ENCODE measurements at regions not wholly inside any gene's neighbourhood (a gene's known extent, or its start where the extent isn't known, plus 50 kb on each side); places are given as distances from the start of the nearest gene placed in this dataset.

DNA sequence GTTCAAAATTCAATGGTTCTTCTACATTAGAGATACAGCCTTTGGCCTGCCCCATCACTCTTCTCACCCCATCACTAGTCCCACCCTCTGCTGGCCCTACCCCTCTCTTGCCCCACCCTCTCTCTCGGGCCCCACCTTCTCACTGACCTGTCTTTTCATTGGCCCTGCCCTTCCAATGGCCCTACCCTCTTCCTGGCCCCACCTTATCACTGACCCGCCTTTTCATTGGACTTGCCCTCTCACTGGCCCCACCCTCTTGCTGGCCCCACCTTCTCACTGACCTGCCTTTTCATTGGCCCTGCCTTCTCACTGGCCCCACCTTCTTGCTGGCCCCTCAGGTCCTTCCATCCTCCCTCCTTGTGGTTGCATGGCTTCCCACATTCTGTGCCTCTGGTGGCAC, 107.2 kb upstream of the PLEKHG1 start:
- TF ChIP-seq POLR2AphosphoS5 (IDR thresholded peaks at IDR 0.05) (no peak), POLR2A (IDR thresholded peaks at IDR 0.05) (no peak)
- TF ChIP-seq, protein P1, sequence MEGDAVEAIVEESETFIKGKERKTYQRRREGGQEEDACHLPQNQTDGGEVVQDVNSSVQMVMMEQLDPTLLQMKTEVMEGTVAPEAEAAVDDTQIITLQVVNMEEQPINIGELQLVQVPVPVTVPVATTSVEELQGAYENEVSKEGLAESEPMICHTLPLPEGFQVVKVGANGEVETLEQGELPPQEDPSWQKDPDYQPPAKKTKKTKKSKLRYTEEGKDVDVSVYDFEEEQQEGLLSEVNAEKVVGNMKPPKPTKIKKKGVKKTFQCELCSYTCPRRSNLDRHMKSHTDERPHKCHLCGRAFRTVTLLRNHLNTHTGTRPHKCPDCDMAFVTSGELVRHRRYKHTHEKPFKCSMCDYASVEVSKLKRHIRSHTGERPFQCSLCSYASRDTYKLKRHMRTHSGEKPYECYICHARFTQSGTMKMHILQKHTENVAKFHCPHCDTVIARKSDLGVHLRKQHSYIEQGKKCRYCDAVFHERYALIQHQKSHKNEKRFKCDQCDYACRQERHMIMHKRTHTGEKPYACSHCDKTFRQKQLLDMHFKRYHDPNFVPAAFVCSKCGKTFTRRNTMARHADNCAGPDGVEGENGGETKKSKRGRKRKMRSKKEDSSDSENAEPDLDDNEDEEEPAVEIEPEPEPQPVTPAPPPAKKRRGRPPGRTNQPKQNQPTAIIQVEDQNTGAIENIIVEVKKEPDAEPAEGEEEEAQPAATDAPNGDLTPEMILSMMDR (IDR thresholded peaks at IDR 0.05): no peak

Data from stomach (tissue), 4 donors.